HepG2 (cell line): ENCODE measurements at regions not wholly inside any gene's neighbourhood (a gene's known extent, or its start where the extent isn't known, plus 50 kb on each side); places are given as distances from the start of the nearest gene placed in this dataset.

Source experiments
- ATAC-seq: fragments of 200-7000 bp; cut with Tn5 transposase; 3 replicates; pipeline ENCODE4 v1.9.1; 2020; ENCODE audit warnings: mild to moderate bottlenecking, moderate library complexity
- BruUV-seq: library from RNA; stranded (reverse); fragments of 400-500 nt; replicated peaks from 2 replicates; lab custom pipeline; 2021; lab: Mats Ljungman, UMichigan
- CTCF ChIA-PET: fragments of 300-600 bp; formaldehyde crosslinking; extraction: SDS; loops from one replicate; lab custom pipeline; 2021; ENCODE audit warnings: low total read pairs, inconsistent platforms, low intra/inter-chr PET ratio; lab: Yijun Ruan, JAX
- POLR2A ChIA-PET: fragments of 350-600 bp; sonication (Branson Sonifier 250); formaldehyde crosslinking; loops from one replicate; lab custom pipeline; 2020; ENCODE audit warnings: antibody characterized with exemption, inconsistent platforms; lab: Yijun Ruan, JAX
- DNase-seq: peaks from one replicate; pipeline ENCODE4 v3.0.0-alpha.2; 2015; ENCODE audit warnings: low spot score
- FAIRE-seq: peaks from 3 replicates; lab custom pipeline; 2011; peaks lifted over from hg19 to GRCh38; lab: Jason Lieb, UNC
- H2AFZ ChIP-seq: one replicate; pipeline ENCODE4 v1.6.1; 2011; ENCODE audit warnings: low read length, inconsistent platforms
- H3K27ac ChIP-seq: fragments of 300-600 bp; 3 replicates; pipeline ENCODE4 v1.8.0; 2011; ENCODE audit warnings: mixed run types, mild to moderate bottlenecking, mixed read lengths, low read length, inconsistent platforms; ENCODE audit not compliant: insufficient read depth; ENCODE audit errors: extremely low read length
- H3K27me3 ChIP-seq, 2 experiments: fragments of 200-600 bp in 1 of 2; 2 replicates in 1 of 2; 3 replicates in 1 of 2; pipeline versions ENCODE4 v1.6.0 to v1.8.0; 2011; ENCODE audit warnings: low read length in 2 of 2, mild to moderate bottlenecking in 2 of 2, moderate library complexity in 2 of 2, inconsistent platforms in 1 of 2; ENCODE audit not compliant: insufficient read depth in 2 of 2, control insufficient read depth in 1 of 2
- H3K36me3 ChIP-seq, 2 experiments: fragments of 200-600 bp in 1 of 2; replicated peaks in 1 of 2; 2 replicates in 1 of 2; 3 replicates in 1 of 2; pipeline versions ENCODE4 v1.5.1 to v1.8.0; 2011; ENCODE audit warnings: low read length in 2 of 2, inconsistent platforms in 1 of 2; ENCODE audit not compliant: insufficient read depth in 2 of 2, control insufficient read depth in 1 of 2
- H3K4me1 ChIP-seq: 2 replicates; pipeline ENCODE4 v1.5.1; 2012; ENCODE audit warnings: low read length, inconsistent platforms; ENCODE audit not compliant: insufficient read depth
- H3K4me2 ChIP-seq: 2 replicates; pipeline ENCODE4 v1.6.0; 2011; ENCODE audit warnings: low read depth, low read length, inconsistent platforms
- H3K4me3 ChIP-seq, 3 experiments: fragments of 200-600 bp in 1 of 3; sonication (generic), shearing (Covaris generic) in 1 of 3; replicated peaks in 1 of 3; 2 replicates each; pipeline ENCODE4 v1.5.1; 2011 to 2016; ENCODE audit warnings: low read length in 3 of 3, inconsistent platforms in 2 of 3, low read depth in 2 of 3, mild to moderate bottlenecking in 2 of 3, control low read depth in 1 of 3, mixed read lengths in 1 of 3; ENCODE audit not compliant: insufficient read depth in 1 of 3
- H3K79me2 ChIP-seq: one replicate; pipeline ENCODE4 v1.6.1; 2011; ENCODE audit warnings: low read length, inconsistent platforms; ENCODE audit not compliant: insufficient read depth
- H3K9ac ChIP-seq: 2 replicates; pipeline ENCODE4 v1.6.0; 2011; ENCODE audit warnings: mild to moderate bottlenecking, low read depth, low read length, inconsistent platforms; ENCODE audit not compliant: insufficient read depth
- H3K9me3 ChIP-seq: 2 replicates; pipeline ENCODE4 v1.5.1; 2012; ENCODE audit warnings: mild to moderate bottlenecking, low read length
- H4K20me1 ChIP-seq: 2 replicates; pipeline ENCODE4 v1.6.0; 2011; ENCODE audit warnings: inconsistent platforms, mild to moderate bottlenecking, low read length, moderate library complexity; ENCODE audit not compliant: insufficient read depth
- BORCS8-MEF2B ChIP-seq: sonication (generic); formaldehyde crosslinking; IDR thresholded peaks from 2 replicates; pipeline ENCODE4 v1.8.0; 2022; ENCODE audit warnings: mild to moderate bottlenecking, missing genetic modification reagents
- GMEB2 ChIP-seq: IDR thresholded peaks from 2 replicates; pipeline ENCODE4 v1.6.1; 2016; ENCODE audit warnings: missing biosample characterization, missing genetic modification reagents, low read depth
- HMG20B ChIP-seq: conservative IDR thresholded peaks from 2 replicates; pipeline ENCODE4 v1.6.1; 2016; ENCODE audit warnings: missing genetic modification reagents, missing compliant biosample characterization
- JDP2 ChIP-seq: sonication (generic); formaldehyde crosslinking; IDR thresholded peaks from 2 replicates; pipeline ENCODE4 v1.8.1; 2022; ENCODE audit warnings: missing genetic modification reagents, borderline replicate concordance
- MBD4 ChIP-seq: IDR thresholded peaks from 2 replicates; pipeline ENCODE4 v1.6.1; 2012; ENCODE audit warnings: low read length, inconsistent platforms, borderline replicate concordance
- SIN3B ChIP-seq: fragments of 150-350 bp; IDR thresholded peaks from 2 replicates; pipeline ENCODE4 v1.6.1; 2014; ENCODE audit warnings: low read length
- SKI ChIP-seq: fragments of 450-650 bp; IDR thresholded peaks from one replicate; pipeline ENCODE4 v1.6.1; 2018; ENCODE audit warnings: mild to moderate bottlenecking; ENCODE audit not compliant: partially characterized antibody
- ZFX ChIP-seq: sonication (generic); formaldehyde crosslinking; IDR thresholded peaks from 2 replicates; pipeline ENCODE4 v1.4.0; 2020; ENCODE audit warnings: mild to moderate bottlenecking, low read depth, missing genetic modification reagents, moderate library complexity
- ZNF142 ChIP-seq: sonication (generic); formaldehyde crosslinking; IDR thresholded peaks from 2 replicates; pipeline ENCODE4 v1.4.0; 2020; ENCODE audit warnings: missing genetic modification reagents
- ZNF18 ChIP-seq: sonication (generic); formaldehyde crosslinking; IDR thresholded peaks from 2 replicates; pipeline ENCODE4 v1.8.0; 2022; ENCODE audit warnings: mild to moderate bottlenecking, missing genetic modification reagents; ENCODE audit not compliant: insufficient replicate concordance
- ZNF574 ChIP-seq: sonication (generic); formaldehyde crosslinking; IDR thresholded peaks from 2 replicates; pipeline ENCODE4 v1.4.0; 2020; ENCODE audit warnings: missing genetic modification reagents
- ZNF580 ChIP-seq: IDR thresholded peaks from 2 replicates; pipeline ENCODE4 v1.6.1; 2016; ENCODE audit warnings: low read depth, borderline replicate concordance
- WGBS: methylation state at CpG from one replicate; pipeline ENCODE4 v1.1.6; 2017; ENCODE audit warnings: low lambda C conversion rate; 5-methylcytosine and 5-hydroxymethylcytosine counted together
- in situ Hi-C: cut with HindIII; loops from 2 replicates; pipeline ENCODE4 v1.10.0; 2017; ENCODE audit warnings: low pct_unique_long_range_greater_than_20kb; ENCODE audit not compliant: extremely low pct_ligation_motif_present
- intact Hi-C: fragments of 100-400 bp; cut with micrococcal nuclease; formaldehyde crosslinking; loops from one replicate; pipeline ENCODE4 v1.10.0; 2022; ENCODE audit not compliant: unreplicated experiment

GRCh38 chr12:115308918-115309317 lies 624.9 kb upstream of the TBX3 start:
- FAIRE-seq (no peak), DNase-seq (no peak), ATAC-seq (no peak)
- Histone ChIP-seq H3K27ac (no peak overlapping the region), H3K4me2 (no peak overlapping the region), H3K36me3 (no peaks in the 10 kb centered on the region), H3K27me3 (peaks cover 1 to 10% of the 10 kb centered on the region in 2 experiments; a peak in 2 of 5 replicates), H3K9me3 (no peaks in the 10 kb centered on the region), H4K20me1 (no peaks in the 10 kb centered on the region), H3K79me2 (no peaks in the 10 kb centered on the region), H3K9ac (no peak overlapping the region), H3K4me1 (peaks cover 39% of the 10 kb centered on the region), H2AFZ (no peak overlapping the region), H3K4me3 (no peak overlapping the region)
- no TSS peak for BruUV-seq
- CTCF ChIA-PET: no interaction called here
- 93% methylated on average over 1 of the region's 1 CpG for WGBS
- intact Hi-C loops: no loop called here
- in situ Hi-C loops: no loop called here
- POLR2A ChIA-PET: interaction anchor here (1.0 kb wide), 1 partner anchor 624 kb away, joined by 3 read pairs; the partner anchor contains the start of gene TBX3
- TF ChIP-seq JDP2 (CRISPR knock-in tag): no peak
- no peak for TF ChIP-seq SIN3B
- TF ChIP-seq GMEB2 (CRISPR knock-in tag): no peak
- no peak for TF ChIP-seq ZNF18
- no peak for TF ChIP-seq ZFX (CRISPR knock-in tag)
- TF ChIP-seq MBD4: no peak
- TF ChIP-seq HMG20B (CRISPR knock-in tag): no peak
- TF ChIP-seq SKI: no peak
- TF ChIP-seq ZNF580: no peak
- TF ChIP-seq BORCS8-MEF2B (CRISPR knock-in tag): no peak
- TF ChIP-seq ZNF574: no peak
- no peak for TF ChIP-seq ZNF142 (CRISPR knock-in tag)
